Suprapubic skin (tissue), 4 donors: ENCODE measurements at regions not wholly inside any gene's neighbourhood (a gene's known extent, or its start where the extent isn't known, plus 50 kb on each side); places are given as distances from the start of the nearest gene placed in this dataset.
A peak's percentile ranks its signal among the peaks of the same experiment; 100 is the strongest.

Source experiments
- DNase-seq, 2 donors: peaks; one replicate each; pipeline ENCODE4 v3.0.0-alpha.2; 2019; ENCODE audit warnings: low spot score in 2 of 2
- H3K27ac ChIP-seq: fragments of 200-600 bp; sonication (generic); one replicate; pipeline ENCODE4 v1.5.1; 2019
- H3K27me3 ChIP-seq: fragments of 200-600 bp; sonication (generic); one replicate; pipeline ENCODE4 v1.5.1; 2019
- H3K36me3 ChIP-seq: fragments of 200-600 bp; sonication (generic); one replicate; pipeline ENCODE4 v1.5.1; 2019
- H3K4me1 ChIP-seq: fragments of 200-600 bp; sonication (generic); one replicate; pipeline ENCODE4 v1.5.1; 2019
- H3K4me3 ChIP-seq: fragments of 200-600 bp; sonication (generic); one replicate; pipeline ENCODE4 v1.5.1; 2019; ENCODE audit warnings: mild to moderate bottlenecking
- H3K9me3 ChIP-seq: fragments of 200-600 bp; sonication (generic); one replicate; pipeline ENCODE4 v1.5.1; 2019
- CTCF ChIP-seq, 2 donors: fragments of 200-600 bp in 1 of 2; fragments of 450-650 bp in 1 of 2; sonication (generic) in 1 of 2; IDR thresholded peaks; one replicate each; pipeline ENCODE4 v1.5.1; 2016 to 2019; ENCODE audit warnings: antibody characterized with exemption in 2 of 2, mild to moderate bottlenecking in 1 of 2, moderate library complexity in 1 of 2
- EP300 ChIP-seq: sonication (generic); formaldehyde crosslinking; IDR thresholded peaks from one replicate; pipeline ENCODE4 v1.6.1; 2017; ENCODE audit warnings: antibody characterized with exemption
- POLR2A ChIP-seq, 2 donors: fragments of 450-650 bp; IDR thresholded peaks; one replicate each; pipeline ENCODE4 v1.6.1; 2017; ENCODE audit warnings: antibody characterized with exemption in 2 of 2, mild to moderate bottlenecking in 2 of 2, moderate library complexity in 2 of 2
- POLR2AphosphoS5 ChIP-seq, 3 donors: sonication (generic); formaldehyde crosslinking; IDR thresholded peaks; one replicate each; pipeline ENCODE4 v1.6.1; 2017; ENCODE audit warnings: antibody characterized with exemption in 3 of 3
- WGBS: methylation state at CpG from one replicate; pipeline ENCODE4 v1.1.5; 2018; 5-methylcytosine and 5-hydroxymethylcytosine counted together

GRCh38 chr14:39998114-39998513 lies 565.9 kb upstream of the FBXO33 start:
- no peak overlapping the region for H3K27ac ChIP-seq
- no peaks in the 10 kb centered on the region for H3K27me3 ChIP-seq
- no peaks in the 10 kb centered on the region for H3K36me3 ChIP-seq
- TF ChIP-seq POLR2AphosphoS5 (IDR thresholded peaks at IDR 0.05) (no peak), EP300 (no peak), CTCF (IDR thresholded peaks at IDR 0.05) (no peak), POLR2A (IDR thresholded peaks at IDR 0.05) (no peak)
- H3K4me3 ChIP-seq = no peak overlapping the region
- H3K4me1 ChIP-seq = no peaks in the 10 kb centered on the region
- 94% methylated on average over 2 of the region's 2 CpGs for WGBS
- no peak for DNase-seq
- no peaks in the 10 kb centered on the region for H3K9me3 ChIP-seq

GRCh38 chr14:39991041-39991440 lies 558.8 kb upstream of the FBXO33 start:
- DNase-seq = no peak
- 83% methylated on average over 2 of the region's 2 CpGs for WGBS
- Histone ChIP-seq H3K4me3 (no peak overlapping the region), H3K9me3 (no peaks in the 10 kb centered on the region), H3K36me3 (no peaks in the 10 kb centered on the region), H3K27ac (no peak overlapping the region), H3K4me1 (no peaks in the 10 kb centered on the region), H3K27me3 (no peaks in the 10 kb centered on the region)
- TF ChIP-seq EP300 (no peak), POLR2AphosphoS5 (IDR thresholded peaks at IDR 0.05) (no peak), CTCF (IDR thresholded peaks at IDR 0.05) (no peak), POLR2A (IDR thresholded peaks at IDR 0.05) (no peak)

- H3K27me3 ChIP-seq = no peaks in the 10 kb centered on the region
- no peak for DNase-seq
- no peak overlapping the region for H3K27ac ChIP-seq
- no peaks in the 10 kb centered on the region for H3K9me3 ChIP-seq
- H3K36me3 ChIP-seq = no peaks in the 10 kb centered on the region
- no peak overlapping the region for H3K4me3 ChIP-seq
- no peaks in the 10 kb centered on the region for H3K4me1 ChIP-seq
- 12% methylated on average over 2 of the region's 2 CpGs for WGBS
- TF ChIP-seq POLR2A (IDR thresholded peaks at IDR 0.05) (no peak), POLR2AphosphoS5 (IDR thresholded peaks at IDR 0.05) (no peak), CTCF (IDR thresholded peaks at IDR 0.05) (peak in 1 of 2 donors; percentile 9), EP300 (no peak)
These were observed 556.7 kb upstream of the FBXO33 start for GRCh38 chr14:39988939-39989338.

- H3K9me3 ChIP-seq = no peaks in the 10 kb centered on the region
- no peak for DNase-seq
- no peaks in the 10 kb centered on the region for H3K4me1 ChIP-seq
- no peak overlapping the region for H3K4me3 ChIP-seq
- H3K27me3 ChIP-seq = no peaks in the 10 kb centered on the region
- no peak overlapping the region for H3K27ac ChIP-seq
- no peak for TF ChIP-seq POLR2AphosphoS5 (IDR thresholded peaks at IDR 0.05)
- no peak for TF ChIP-seq EP300
- TF ChIP-seq POLR2A (IDR thresholded peaks at IDR 0.05) = no peak
- TF ChIP-seq CTCF (IDR thresholded peaks at IDR 0.05) = no peak
- 43% methylated on average over 2 of the region's 2 CpGs for WGBS
- no peaks in the 10 kb centered on the region for H3K36me3 ChIP-seq
These were observed 552.1 kb upstream of the FBXO33 start for GRCh38 chr14:39984323-39984722.

- no peak for DNase-seq
- TF ChIP-seq EP300 (no peak), POLR2AphosphoS5 (IDR thresholded peaks at IDR 0.05) (no peak), POLR2A (IDR thresholded peaks at IDR 0.05) (no peak)
- Histone ChIP-seq H3K4me3 (no peak overlapping the region), H3K9me3 (no peaks in the 10 kb centered on the region), H3K4me1 (no peaks in the 10 kb centered on the region), H3K27me3 (no peaks in the 10 kb centered on the region), H3K27ac (no peak overlapping the region), H3K36me3 (no peaks in the 10 kb centered on the region)
- 58% methylated on average over 3 of the region's 3 CpGs for WGBS
These were observed 545.0 kb upstream of the FBXO33 start for GRCh38 chr14:39977198-39977597.

- TF ChIP-seq EP300 = no peak
- DNase-seq = no peak
- no peaks in the 10 kb centered on the region for H3K36me3 ChIP-seq
- WGBS = 89% methylated on average over 1 of the region's 1 CpG
- no peak overlapping the region for H3K4me3 ChIP-seq
- H3K27me3 ChIP-seq = no peaks in the 10 kb centered on the region
- H3K4me1 ChIP-seq = no peaks in the 10 kb centered on the region
- peaks cover 3% of the 10 kb centered on the region for H3K9me3 ChIP-seq
- H3K27ac ChIP-seq = no peak overlapping the region
These were observed 541.8 kb upstream of the FBXO33 start for GRCh38 chr14:39974036-39974435.
